Hippocampal formation (tissue), 2 donors: ENCODE measurements at regions not wholly inside any gene's neighbourhood (a gene's known extent, or its start where the extent isn't known, plus 50 kb on each side); places are given as distances from the start of the nearest gene placed in this dataset.
"Not testable (repeated sequence)": the region's sequence is repeated elsewhere in the genome, so short reads cannot be mapped to it uniquely, and the experiment has no call there.

ENCODE experiments used
- DNase-seq, 2 donors: peaks; one replicate each; lab custom pipeline; 2025; lab: John Stamatoyannopoulos, UW

GRCh38 chr4:54852054-54852453 is 194.3 kb downstream of the KIT start:
- peak; percentile 6 to 38 for DNase-seq

- DNase-seq: no peak
Observed at GRCh38 chr4:54844911-54845310, 187.2 kb downstream of the KIT start.

- DNase-seq: no peak
Observed at GRCh38 chr4:54843946-54844345, 186.2 kb downstream of the KIT start.

GRCh38 chr4:54843106-54843505 is 185.3 kb downstream of the KIT start:
- no peak for DNase-seq

GRCh38 chr4:54842656-54843055 is 184.9 kb downstream of the KIT start:
- no peak for DNase-seq

- no peak for DNase-seq
Observed at GRCh38 chr4:54842226-54842625, 184.5 kb downstream of the KIT start.

- peak in 1 of 2 donors; percentile 36 for DNase-seq
Observed at GRCh38 chr4:54840992-54841768, 183.4 kb downstream of the KIT start.

- no peak for DNase-seq
Observed at GRCh38 chr4:54840430-54840829, 182.7 kb downstream of the KIT start.

- no peak for DNase-seq
Observed at GRCh38 chr4:54838301-54838700, 180.5 kb downstream of the KIT start.

- DNase-seq: no peak
Observed at GRCh38 chr4:54837576-54838140, 179.9 kb downstream of the KIT start.

GRCh38 chr4:54828361-54828760 is 170.6 kb downstream of the KIT start:
- not testable (repeated sequence) for DNase-seq

GRCh38 chr4:54823616-54824015 is 165.9 kb downstream of the KIT start:
- no peak for DNase-seq

GRCh38 chr4:54819034-54819433 is 161.3 kb downstream of the KIT start:
- DNase-seq: no peak

- no peak for DNase-seq
Observed at GRCh38 chr4:54818481-54818880, 160.7 kb downstream of the KIT start.

GRCh38 chr4:54813674-54814073 is 155.9 kb downstream of the KIT start:
- DNase-seq: no peak

GRCh38 chr4:54806351-54806750 is 148.6 kb downstream of the KIT start:
- no peak for DNase-seq

GRCh38 chr4:54802336-54802735 is 144.6 kb downstream of the KIT start:
- no peak for DNase-seq

GRCh38 chr4:54800831-54801530 is 143.2 kb downstream of the KIT start:
- no peak for DNase-seq

- no peak for DNase-seq
Observed at GRCh38 chr4:54794579-54794978, 136.8 kb downstream of the KIT start.

- no peak for DNase-seq
Observed at GRCh38 chr4:54793856-54794422, 136.2 kb downstream of the KIT start.
